PC-9 (cell line): ENCODE measurements at regions not wholly inside any gene's neighbourhood (a gene's known extent, or its start where the extent isn't known, plus 50 kb on each side); places are given as distances from the start of the nearest gene placed in this dataset.

Experiments
- EZH2 ChIP-seq: fragments of 200-600 bp; sonication (generic); IDR thresholded peaks from 2 replicates; pipeline ENCODE4 v1.8.0; 2017; ENCODE audit warnings: antibody characterized with exemption, low read depth
- TF ChIP-seq, protein P1 (sequence below): fragments of 200-600 bp; sonication (generic); conservative IDR thresholded peaks from 2 replicates; pipeline ENCODE4 v1.6.1; 2017; ENCODE audit warnings: mixed run types, antibody characterized with exemption, mild to moderate bottlenecking, moderate library complexity

DNA sequence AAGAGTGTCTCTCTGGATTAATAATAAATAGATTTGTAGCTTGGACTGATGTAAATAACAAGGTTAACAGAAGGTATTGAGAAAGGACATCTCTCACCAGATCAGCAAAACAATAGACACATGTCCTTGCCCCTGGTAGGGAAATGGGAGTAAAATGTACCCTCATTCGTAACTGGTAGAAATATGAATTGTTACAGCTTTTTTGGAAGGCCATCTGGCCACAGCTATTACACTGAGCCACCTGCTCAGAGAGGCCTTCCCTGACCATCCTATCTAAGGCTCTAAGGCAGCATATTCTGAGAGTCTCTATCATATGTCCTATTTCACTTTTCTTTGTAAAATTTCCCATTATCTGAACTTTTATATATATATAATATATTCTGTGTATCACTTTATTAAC, 129.1 kb upstream of the MAP1B start:
- TF ChIP-seq, protein P1, sequence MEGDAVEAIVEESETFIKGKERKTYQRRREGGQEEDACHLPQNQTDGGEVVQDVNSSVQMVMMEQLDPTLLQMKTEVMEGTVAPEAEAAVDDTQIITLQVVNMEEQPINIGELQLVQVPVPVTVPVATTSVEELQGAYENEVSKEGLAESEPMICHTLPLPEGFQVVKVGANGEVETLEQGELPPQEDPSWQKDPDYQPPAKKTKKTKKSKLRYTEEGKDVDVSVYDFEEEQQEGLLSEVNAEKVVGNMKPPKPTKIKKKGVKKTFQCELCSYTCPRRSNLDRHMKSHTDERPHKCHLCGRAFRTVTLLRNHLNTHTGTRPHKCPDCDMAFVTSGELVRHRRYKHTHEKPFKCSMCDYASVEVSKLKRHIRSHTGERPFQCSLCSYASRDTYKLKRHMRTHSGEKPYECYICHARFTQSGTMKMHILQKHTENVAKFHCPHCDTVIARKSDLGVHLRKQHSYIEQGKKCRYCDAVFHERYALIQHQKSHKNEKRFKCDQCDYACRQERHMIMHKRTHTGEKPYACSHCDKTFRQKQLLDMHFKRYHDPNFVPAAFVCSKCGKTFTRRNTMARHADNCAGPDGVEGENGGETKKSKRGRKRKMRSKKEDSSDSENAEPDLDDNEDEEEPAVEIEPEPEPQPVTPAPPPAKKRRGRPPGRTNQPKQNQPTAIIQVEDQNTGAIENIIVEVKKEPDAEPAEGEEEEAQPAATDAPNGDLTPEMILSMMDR = no peak
- TF ChIP-seq EZH2 = no peak
